ENCODE measurements at regions not wholly inside any gene's neighbourhood (a gene's known extent, or its start where the extent isn't known, plus 50 kb on each side); places are given as distances from the start of the nearest gene placed in this dataset.

GRCh38 chr4:128465523-128465922 is 177.9 kb upstream of the PGRMC2 start:
- intact Hi-C loops (cut with DNase I), result no loop called here
- Histone ChIP-seq H3K9me3 (no peaks in the 10 kb centered on the region), H3K4me3 (no peak overlapping the region), H3K27me3 (ENCODE audit: insufficient read depth in 3 of 3, low read length in 2 of 3) (no peaks in the 10 kb centered on the region), H3K4me1 (peaks cover 3% of the 10 kb centered on the region), H3K27ac (no peak overlapping the region), H3K36me3 (ENCODE audit: insufficient read depth in 1 of 2, low read depth in 1 of 2) (no peaks in the 10 kb centered on the region)
- WGBS, 3 donors, result 47 to 50% (median 48%) methylated on average over 2 of the region's 2 CpGs
- no peak for DNase-seq
- ATAC-seq, result no peak
- TF ChIP-seq CTCF (IDR thresholded peaks at IDR 0.05), result no peak

DNA sequence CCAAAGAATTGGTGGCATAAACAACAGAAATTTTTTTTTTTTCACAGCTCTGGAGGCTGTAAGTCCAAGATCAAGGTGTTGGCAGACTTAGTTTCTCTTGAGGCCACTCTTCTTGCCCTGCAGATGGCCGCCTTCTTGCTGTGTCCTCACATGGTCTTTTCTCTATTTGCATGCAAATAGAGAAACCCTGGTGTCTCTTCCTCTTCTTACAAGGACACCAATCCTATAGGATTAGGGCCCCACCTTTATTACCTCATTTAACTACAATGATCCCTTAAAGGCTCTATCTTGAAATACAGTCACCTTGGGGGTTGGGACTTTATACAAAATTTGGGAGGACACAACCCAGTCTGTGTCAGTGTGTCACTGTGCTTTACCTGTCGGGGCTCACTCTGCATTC is 175.4 kb upstream of the PGRMC2 start:
- no peak overlapping the region for H3K27ac ChIP-seq

DNA sequence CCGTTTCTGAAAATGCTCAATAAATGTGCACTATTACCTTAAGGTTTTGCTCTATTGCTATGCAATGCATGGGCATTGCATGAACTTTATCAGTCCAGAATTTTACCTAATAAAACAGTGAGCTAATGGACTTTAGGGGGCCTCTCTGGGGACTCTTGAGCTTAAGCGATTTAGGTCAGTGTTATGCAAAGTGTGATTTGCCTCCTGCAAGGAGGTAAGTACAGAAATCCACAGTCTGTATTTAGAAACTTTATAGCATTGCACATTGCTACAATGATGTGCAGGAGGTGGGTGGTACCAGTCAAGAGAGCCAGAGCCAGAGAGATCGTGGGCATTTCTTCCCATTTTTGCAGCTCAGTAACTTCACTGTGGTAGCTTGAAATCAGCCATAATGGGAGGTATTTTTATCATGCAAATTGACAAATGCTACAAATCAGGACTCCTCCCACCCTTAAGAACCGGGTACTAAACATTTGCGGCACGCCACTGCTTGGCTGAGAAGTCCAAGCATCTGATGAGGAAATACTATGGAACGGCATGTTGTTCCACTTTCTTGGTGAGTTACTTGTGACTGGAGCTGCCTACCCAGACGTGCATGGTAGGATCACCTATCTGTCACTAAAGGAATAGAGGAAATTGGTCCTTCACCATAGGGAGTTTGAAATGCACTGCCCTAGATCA is 174.6 kb upstream of the PGRMC2 start:
- DNase-seq (no peak), ATAC-seq (no peak)
- WGBS, 3 donors, result 85 to 92% (median 86%) methylated on average over 8 of the region's 8 CpGs
- H3K4me1 ChIP-seq, result peaks cover 8% of the 10 kb centered on the region
- H3K27ac ChIP-seq, result no peak overlapping the region
- H3K4me3 ChIP-seq, result no peak overlapping the region
- H3K9me3 ChIP-seq, result no peaks in the 10 kb centered on the region
- no peak for TF ChIP-seq CTCF (IDR thresholded peaks at IDR 0.05)
- intact Hi-C loops (cut with DNase I), result no loop called here
- H3K36me3 ChIP-seq (ENCODE audit: insufficient read depth in 1 of 2, low read depth in 1 of 2), result no peaks in the 10 kb centered on the region
- no peaks in the 10 kb centered on the region for H3K27me3 ChIP-seq (ENCODE audit: insufficient read depth in 3 of 3, low read length in 2 of 3)

More for the DNA sequence above, 175.4 kb upstream of the PGRMC2 start:
- Histone ChIP-seq H3K4me3 (no peak overlapping the region), H3K4me1 (peaks cover 6% of the 10 kb centered on the region), H3K27me3 (ENCODE audit: insufficient read depth in 3 of 3, low read length in 2 of 3) (no peaks in the 10 kb centered on the region), H3K9me3 (no peaks in the 10 kb centered on the region), H3K36me3 (ENCODE audit: insufficient read depth in 1 of 2, low read depth in 1 of 2) (no peaks in the 10 kb centered on the region)
- 95 to 96% (median 96%) methylated on average over 2 of the region's 2 CpGs for WGBS, 3 donors
- ATAC-seq (no peak), DNase-seq (no peak)
- intact Hi-C loops (cut with DNase I), result no loop called here
- TF ChIP-seq CTCF (IDR thresholded peaks at IDR 0.05), result no peak

GRCh38 chr4:128461291-128462102 is 173.9 kb upstream of the PGRMC2 start:
- TF ChIP-seq CTCF (IDR thresholded peaks at IDR 0.05), result no peak
- intact Hi-C loops (cut with DNase I), result no loop called here
- H3K36me3 ChIP-seq (ENCODE audit: insufficient read depth in 1 of 2, low read depth in 1 of 2), result no peaks in the 10 kb centered on the region
- peaks cover 8% of the 10 kb centered on the region for H3K4me1 ChIP-seq
- no peaks in the 10 kb centered on the region for H3K9me3 ChIP-seq
- no peak for DNase-seq
- H3K4me3 ChIP-seq, result no peak overlapping the region
- H3K27me3 ChIP-seq (ENCODE audit: insufficient read depth in 3 of 3, low read length in 2 of 3), result no peaks in the 10 kb centered on the region
- no peak overlapping the region for H3K27ac ChIP-seq
- peak in 3 of 4 donors; percentile 29 to 58 (median 50) for ATAC-seq
- WGBS, 3 donors, result 40 to 52% (median 46%) methylated on average over 5 of the region's 5 CpGs
